Epithelial cell of esophagus (primary cell): ENCODE measurements at regions not wholly inside any gene's neighbourhood (a gene's known extent, or its start where the extent isn't known, plus 50 kb on each side); places are given as distances from the start of the nearest gene placed in this dataset.

ENCODE experiments used
- DNase-seq: peaks from one replicate; pipeline ENCODE4 v3.0.0; 2010; ENCODE audit warnings: low read depth
- H3K4me3 ChIP-seq: 2 replicates; pipeline ENCODE4 v1.5.1; 2011; ENCODE audit warnings: mild to moderate bottlenecking, low read length, control low read depth
- CTCF ChIP-seq: IDR thresholded peaks from 2 replicates; pipeline ENCODE4 v1.5.1; 2011; ENCODE audit warnings: low read depth, mild to moderate bottlenecking, low read length, control low read depth, inconsistent platforms; ENCODE audit not compliant: insufficient read depth; ENCODE audit errors: missing control alignments

- no peak overlapping the region for H3K4me3 ChIP-seq
- peak; percentile 73 for DNase-seq
- no peak for TF ChIP-seq CTCF
Observed at GRCh38 chr2:125167820-125168219, 1142.7 kb downstream of the CNTNAP5 start.

- peak; percentile 55 for DNase-seq
- H3K4me3 ChIP-seq: no peak overlapping the region
- no peak for TF ChIP-seq CTCF
Observed at GRCh38 chr2:125168442-125168841, 1143.4 kb downstream of the CNTNAP5 start.

GRCh38 chr2:125169022-125169763, 1144.1 kb downstream of the CNTNAP5 start:
- DNase-seq: peak; percentile 35
- no peak for TF ChIP-seq CTCF
- no peak overlapping the region for H3K4me3 ChIP-seq

GRCh38 chr2:125169764-125170146, 1144.7 kb downstream of the CNTNAP5 start:
- no peak for TF ChIP-seq CTCF
- DNase-seq: no peak
- no peak overlapping the region for H3K4me3 ChIP-seq

- no peak for TF ChIP-seq CTCF
- peak; percentile 1 for DNase-seq
- no peak overlapping the region for H3K4me3 ChIP-seq
Observed at GRCh38 chr2:125172181-125172580, 1147.1 kb downstream of the CNTNAP5 start.

GRCh38 chr2:125175415-125175814, 1150.3 kb downstream of the CNTNAP5 start:
- no peak for DNase-seq

More at GRCh38 chr2:125175415-125175814, 1150.3 kb downstream of the CNTNAP5 start:
- H3K4me3 ChIP-seq: no peak overlapping the region
- no peak for TF ChIP-seq CTCF
